ENCODE measurements at regions not wholly inside any gene's neighbourhood (a gene's known extent, or its start where the extent isn't known, plus 50 kb on each side); places are given as distances from the start of the nearest gene placed in this dataset.

DNA sequence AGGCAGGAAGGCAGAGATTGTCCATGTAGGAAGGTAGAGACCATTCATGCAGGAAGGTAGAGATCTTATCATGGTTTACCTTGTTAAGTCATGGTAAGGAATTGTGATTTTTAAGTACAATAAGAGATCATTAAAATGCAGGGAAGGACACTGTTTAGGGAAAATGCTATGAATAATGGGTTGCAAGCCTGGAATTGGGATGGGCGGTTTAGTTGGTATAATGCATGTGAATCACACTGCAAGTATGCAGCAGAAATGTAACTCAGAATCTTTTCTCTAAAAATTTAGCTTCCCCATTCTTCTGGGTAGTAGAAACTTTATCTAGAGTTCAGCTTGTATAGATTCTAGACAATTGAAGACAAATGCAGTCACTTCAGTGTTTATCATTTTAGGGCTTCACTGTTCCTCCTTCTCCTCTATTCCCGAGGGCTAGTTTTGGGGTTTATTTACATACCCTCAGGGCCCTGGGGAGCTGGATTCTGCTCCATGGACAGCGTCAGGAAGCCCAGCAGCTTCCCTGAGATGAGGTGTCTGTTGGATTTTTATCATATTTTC lies 212.0 kb downstream of the SREK1 start:
- TF ChIP-seq, protein P1, sequence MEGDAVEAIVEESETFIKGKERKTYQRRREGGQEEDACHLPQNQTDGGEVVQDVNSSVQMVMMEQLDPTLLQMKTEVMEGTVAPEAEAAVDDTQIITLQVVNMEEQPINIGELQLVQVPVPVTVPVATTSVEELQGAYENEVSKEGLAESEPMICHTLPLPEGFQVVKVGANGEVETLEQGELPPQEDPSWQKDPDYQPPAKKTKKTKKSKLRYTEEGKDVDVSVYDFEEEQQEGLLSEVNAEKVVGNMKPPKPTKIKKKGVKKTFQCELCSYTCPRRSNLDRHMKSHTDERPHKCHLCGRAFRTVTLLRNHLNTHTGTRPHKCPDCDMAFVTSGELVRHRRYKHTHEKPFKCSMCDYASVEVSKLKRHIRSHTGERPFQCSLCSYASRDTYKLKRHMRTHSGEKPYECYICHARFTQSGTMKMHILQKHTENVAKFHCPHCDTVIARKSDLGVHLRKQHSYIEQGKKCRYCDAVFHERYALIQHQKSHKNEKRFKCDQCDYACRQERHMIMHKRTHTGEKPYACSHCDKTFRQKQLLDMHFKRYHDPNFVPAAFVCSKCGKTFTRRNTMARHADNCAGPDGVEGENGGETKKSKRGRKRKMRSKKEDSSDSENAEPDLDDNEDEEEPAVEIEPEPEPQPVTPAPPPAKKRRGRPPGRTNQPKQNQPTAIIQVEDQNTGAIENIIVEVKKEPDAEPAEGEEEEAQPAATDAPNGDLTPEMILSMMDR (IDR thresholded peaks at IDR 0.05): no peak
- no peak for TF ChIP-seq POLR2AphosphoS5 (IDR thresholded peaks at IDR 0.05)
- no peak for TF ChIP-seq POLR2A (IDR thresholded peaks at IDR 0.05)
- TF ChIP-seq EP300 (IDR thresholded peaks at IDR 0.05): no peak

Measured in suprapubic skin (tissue), 4 donors.